NCI-H2196 treated with DMSO at 0.1 percent for 48 hours (cell line): ENCODE measurements at regions not wholly inside any gene's neighbourhood (a gene's known extent, or its start where the extent isn't known, plus 50 kb on each side); places are given as distances from the start of the nearest gene placed in this dataset.

Experiments
- DNase-seq: peaks from one replicate; lab custom pipeline; 2025; ENCODE audit not compliant: unreplicated experiment; lab: John Stamatoyannopoulos, UW

GRCh38 chr13:76527041-76527440 is 359.2 kb downstream of the KCTD12 start:
- no peak for DNase-seq

- no peak for DNase-seq
Observed at GRCh38 chr13:76523740-76524340, 362.4 kb downstream of the KCTD12 start.

GRCh38 chr13:76522083-76522755 is 364.0 kb downstream of the KCTD12 start:
- no peak for DNase-seq

GRCh38 chr13:76519685-76520084 is 366.5 kb downstream of the KCTD12 start:
- no peak for DNase-seq

GRCh38 chr13:76516586-76516985 is 369.6 kb downstream of the KCTD12 start:
- DNase-seq: no peak

GRCh38 chr13:76516013-76516412 is 370.2 kb downstream of the KCTD12 start:
- no peak for DNase-seq

GRCh38 chr13:76512721-76513145 is 373.5 kb downstream of the KCTD12 start:
- DNase-seq: no peak

GRCh38 chr13:76505437-76505836 is 380.8 kb downstream of the KCTD12 start:
- no peak for DNase-seq

- DNase-seq: no peak
Observed at GRCh38 chr13:76503766-76504165, 382.4 kb downstream of the KCTD12 start.

- DNase-seq: no peak
Observed at GRCh38 chr13:76503291-76503690, 382.9 kb downstream of the KCTD12 start.

- DNase-seq: no peak
Observed at GRCh38 chr13:76500894-76501293, 385.3 kb downstream of the KCTD12 start.

GRCh38 chr13:76499891-76500290 is 386.3 kb downstream of the KCTD12 start:
- DNase-seq: no peak

GRCh38 chr13:76489274-76489673 is 396.9 kb downstream of the KCTD12 start:
- no peak for DNase-seq

GRCh38 chr13:76481738-76482137 is 404.5 kb downstream of the KCTD12 start:
- no peak for DNase-seq

- no peak for DNase-seq
Observed at GRCh38 chr13:76474966-76475365, 411.2 kb downstream of the KCTD12 start.

GRCh38 chr13:76474356-76474755 is 411.8 kb downstream of the KCTD12 start:
- no peak for DNase-seq

GRCh38 chr13:76473552-76474134 is 412.6 kb downstream of the KCTD12 start:
- peak; percentile 0 for DNase-seq

GRCh38 chr13:76472916-76473315 is 413.3 kb downstream of the KCTD12 start:
- DNase-seq: no peak

- DNase-seq: no peak
Observed at GRCh38 chr13:76471486-76471885, 414.7 kb downstream of the KCTD12 start.

GRCh38 chr13:76470991-76471390 is 415.2 kb downstream of the KCTD12 start:
- no peak for DNase-seq

- no peak for DNase-seq
Observed at GRCh38 chr13:76466043-76466442, 420.2 kb downstream of the KCTD12 start.

- no peak for DNase-seq
Observed at GRCh38 chr13:76463314-76463713, 422.9 kb downstream of the KCTD12 start.
